Right cardiac atrium (tissue), 5 donors: ENCODE measurements at regions not wholly inside any gene's neighbourhood (a gene's known extent, or its start where the extent isn't known, plus 50 kb on each side); places are given as distances from the start of the nearest gene placed in this dataset.
A peak's percentile ranks its signal among the peaks of the same experiment; 100 is the strongest.

Experiments
- ATAC-seq, 2 donors: fragments of 200-7000 bp; cut with Tn5 transposase; one replicate each; pipeline versions ENCODE4 v1.8.0 to v1.9.1; 2020; ENCODE audit warnings: moderate library complexity in 2 of 2, mild to moderate bottlenecking in 1 of 2
- DNase-seq, 3 donors: peaks; one replicate each; pipeline ENCODE4 v3.0.0-alpha.2; 2020
- H3K27ac ChIP-seq: one replicate; pipeline ENCODE4 v1.5.1; 2013; ENCODE audit warnings: mild to moderate bottlenecking, low read length, control low read depth, moderate library complexity
- H3K27me3 ChIP-seq: one replicate; pipeline ENCODE4 v1.6.1; 2013; ENCODE audit not compliant: control insufficient read depth, insufficient read depth
- H3K4me1 ChIP-seq: one replicate; pipeline ENCODE4 v1.6.1; 2013; ENCODE audit warnings: low read length; ENCODE audit not compliant: control insufficient read depth, insufficient read depth
- H3K4me3 ChIP-seq: one replicate; pipeline ENCODE4 v1.5.1; 2013; ENCODE audit warnings: low read length, control low read depth
- H3K9me3 ChIP-seq: one replicate; pipeline ENCODE4 v1.6.1; 2013; ENCODE audit warnings: low read length; ENCODE audit not compliant: control insufficient read depth
- WGBS: extraction: QIAGEN DNeasy Blood & Tissue Kit; methylation state at CpG from one replicate; pipeline ENCODE4 v1.1.7; 2013; 5-methylcytosine and 5-hydroxymethylcytosine counted together
- intact Hi-C, 4 donors: fragments of 100-400 bp; cut with DNase I; formaldehyde crosslinking; loops; one replicate each; pipeline versions ENCODE4 v1.11.0 to v1.14.0; 2022 to 2023
- donor health status: healthy with polysubstance abuse.
- donor health status: DM: no; HTN: yes; CAD: no.
- donor health status: DM: no; HTN: no; CAD: no.
- donor health status: DM: no; HTN: yes; CAD: no; lungs with severe emphysema.
- donor health status: DM: yes; HTN: yes; CAD: no.

DNA sequence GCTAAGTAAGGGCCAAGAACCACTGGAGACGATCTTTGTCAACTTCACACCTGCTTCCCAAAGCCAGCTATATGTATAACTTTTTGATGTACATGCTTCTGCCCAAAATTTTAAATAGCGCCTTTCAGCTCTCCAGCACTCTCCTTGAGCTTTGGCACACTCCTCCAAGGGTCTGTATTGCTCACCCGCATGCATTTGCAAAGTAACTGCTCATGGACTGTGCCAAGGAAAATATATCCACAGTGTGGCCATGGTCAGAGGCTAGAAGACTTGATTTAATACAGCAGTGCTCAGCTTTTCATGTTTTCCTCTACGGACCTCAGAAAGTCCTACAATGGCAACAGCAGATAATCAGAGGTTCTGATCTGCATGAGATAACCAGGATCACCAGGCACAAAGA, 550.1 kb downstream of the SOX6 start:
- no peaks in the 10 kb centered on the region for H3K27me3 ChIP-seq
- H3K4me1 ChIP-seq: no peaks in the 10 kb centered on the region
- intact Hi-C loops: no loop called here
- ATAC-seq: no peak
- H3K27ac ChIP-seq: no peak overlapping the region
- 91% methylated on average over 4 of the region's 4 CpGs for WGBS
- no peak for DNase-seq
- no peaks in the 10 kb centered on the region for H3K9me3 ChIP-seq
- no peak overlapping the region for H3K4me3 ChIP-seq

DNA sequence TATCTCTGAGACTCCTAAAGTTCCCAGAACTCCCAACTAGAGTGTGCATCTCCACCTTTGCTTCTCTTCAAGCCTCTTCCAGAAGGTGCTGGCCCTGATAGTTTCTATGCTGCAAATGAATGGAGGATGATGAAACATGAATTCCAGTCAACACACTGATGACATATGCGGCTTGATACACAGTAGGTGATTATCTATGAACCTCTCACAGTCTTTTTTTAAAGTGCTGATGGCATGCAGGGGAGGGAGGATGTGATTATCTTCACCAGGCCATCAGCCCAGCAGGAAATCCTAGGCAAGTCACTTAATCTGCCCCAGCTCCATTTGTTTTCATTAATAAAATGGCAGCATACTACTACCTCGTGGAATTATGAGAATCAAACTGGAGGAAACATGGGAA, 548.5 kb downstream of the SOX6 start:
- H3K4me3 ChIP-seq: no peak overlapping the region
- H3K9me3 ChIP-seq: no peaks in the 10 kb centered on the region
- 51% methylated on average over 2 of the region's 2 CpGs for WGBS
- ATAC-seq (no peak), DNase-seq (no peak)
- intact Hi-C loops: no loop called here
- H3K27me3 ChIP-seq: no peaks in the 10 kb centered on the region
- H3K27ac ChIP-seq: no peak overlapping the region
- no peaks in the 10 kb centered on the region for H3K4me1 ChIP-seq

DNA sequence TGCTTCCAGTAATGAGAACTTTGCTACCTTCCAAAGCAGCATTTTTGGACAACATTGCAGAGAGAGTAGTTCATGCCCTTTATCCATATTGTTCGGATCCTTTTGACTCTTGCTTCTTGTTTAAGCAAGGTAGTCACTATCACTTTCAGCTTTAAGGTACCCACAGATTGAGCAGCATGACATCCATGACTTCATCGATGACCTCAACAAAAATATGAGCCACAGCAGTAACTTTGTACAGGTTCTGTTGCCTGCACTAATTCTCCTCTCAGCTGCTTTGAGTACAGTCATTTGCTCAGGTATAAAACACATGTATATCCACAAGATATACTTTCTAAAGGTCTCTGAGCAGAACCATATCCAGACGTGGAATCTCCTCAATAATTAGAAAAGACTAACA, 546.3 kb downstream of the SOX6 start:
- Histone ChIP-seq H3K27ac (no peak overlapping the region), H3K4me1 (no peaks in the 10 kb centered on the region), H3K27me3 (no peaks in the 10 kb centered on the region), H3K4me3 (no peak overlapping the region), H3K9me3 (no peaks in the 10 kb centered on the region)
- intact Hi-C loops: loop anchor here in 1 of 4 donors (10.0 kb wide), 1 partner anchor 155 kb away; no protein-coding TSS in a partner anchor
- WGBS: 89% methylated on average over 3 of the region's 3 CpGs
- no peak for ATAC-seq
- DNase-seq: no peak

DNA sequence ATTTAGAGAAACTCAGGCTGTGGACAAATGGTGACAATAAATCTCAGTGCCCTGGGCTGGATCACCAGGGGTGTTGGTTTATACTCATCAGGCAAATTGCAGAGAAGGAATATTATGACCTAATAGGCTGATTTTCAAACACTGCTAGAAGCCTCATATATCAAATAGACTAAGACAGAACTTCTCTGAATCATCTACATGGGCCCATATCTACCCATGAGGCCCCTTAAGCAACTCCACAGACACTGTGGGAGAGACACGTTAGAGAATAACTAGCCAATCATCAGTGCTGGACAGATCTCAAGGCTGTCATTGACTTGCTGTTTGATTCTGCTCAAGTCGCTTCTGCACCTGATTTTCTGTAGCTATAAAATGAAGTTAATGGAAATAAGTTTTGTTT, 545.8 kb downstream of the SOX6 start:
- DNase-seq (no peak), ATAC-seq (no peak)
- Histone ChIP-seq H3K27me3 (no peaks in the 10 kb centered on the region), H3K27ac (no peak overlapping the region), H3K4me3 (no peak overlapping the region), H3K4me1 (peaks cover 1% of the 10 kb centered on the region), H3K9me3 (no peaks in the 10 kb centered on the region)
- intact Hi-C loops: loop anchor here in 1 of 4 donors (10.0 kb wide), 1 partner anchor 156 kb away; no protein-coding TSS in a partner anchor
- 61% methylated on average over 2 of the region's 2 CpGs for WGBS

DNA sequence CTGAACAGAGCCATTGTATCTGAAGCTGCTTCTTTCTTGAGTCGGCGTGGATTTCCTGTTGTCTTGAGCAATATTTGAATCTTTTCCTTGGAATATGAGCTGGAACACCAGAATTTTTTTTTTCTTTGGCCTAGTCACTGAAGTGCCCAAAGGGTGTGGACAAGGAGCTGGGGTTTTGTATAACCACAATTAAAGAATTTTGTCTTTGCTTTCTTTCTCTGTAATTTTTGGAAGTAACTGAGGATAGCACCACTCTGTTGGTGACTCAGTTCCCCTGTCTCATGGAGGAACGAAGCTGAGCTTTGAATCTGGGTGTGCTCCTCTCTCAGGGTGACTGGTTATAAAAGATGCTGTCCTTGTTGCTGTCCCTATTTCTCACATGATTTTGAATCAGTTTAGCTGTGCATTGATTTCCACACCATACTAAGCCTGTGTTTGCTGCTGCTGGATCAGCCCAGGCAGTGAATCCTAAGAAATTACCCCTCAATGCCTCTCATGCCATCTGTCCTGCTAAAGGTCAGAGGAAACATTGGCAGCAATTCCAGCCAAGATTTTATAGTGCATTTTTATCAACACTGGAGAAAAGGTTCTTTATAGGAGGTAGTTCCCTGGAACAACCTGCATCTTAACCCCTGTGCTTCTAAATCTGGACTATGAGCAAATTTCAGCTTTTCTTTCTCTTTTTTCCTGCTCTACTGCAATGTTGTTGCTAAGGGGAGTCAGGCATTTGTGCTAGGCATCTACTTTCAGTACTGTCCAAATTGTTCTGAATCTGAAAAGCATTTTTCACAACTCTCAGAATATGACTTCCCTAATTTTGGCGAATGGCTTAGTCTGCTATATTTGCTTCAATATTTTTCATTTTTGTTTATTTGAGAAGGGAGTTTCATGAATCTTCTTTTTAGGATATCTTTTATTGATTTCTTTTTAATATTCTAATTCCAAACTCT, 540.8 kb downstream of the SOX6 start:
- Histone ChIP-seq H3K27ac (no peak overlapping the region), H3K4me1 (peaks cover 9% of the 10 kb centered on the region), H3K27me3 (no peaks in the 10 kb centered on the region), H3K4me3 (no peak overlapping the region), H3K9me3 (no peaks in the 10 kb centered on the region)
- intact Hi-C loops: loop anchor here in 2 of 4 donors (5.0 to 10.0 kb wide), 2 partner anchors 161 to 163 kb away; no protein-coding TSS in a partner anchor
- 56% methylated on average over 4 of the region's 4 CpGs for WGBS
- DNase-seq (no peak), ATAC-seq (peak in 1 of 2 donors; percentile 22)

DNA sequence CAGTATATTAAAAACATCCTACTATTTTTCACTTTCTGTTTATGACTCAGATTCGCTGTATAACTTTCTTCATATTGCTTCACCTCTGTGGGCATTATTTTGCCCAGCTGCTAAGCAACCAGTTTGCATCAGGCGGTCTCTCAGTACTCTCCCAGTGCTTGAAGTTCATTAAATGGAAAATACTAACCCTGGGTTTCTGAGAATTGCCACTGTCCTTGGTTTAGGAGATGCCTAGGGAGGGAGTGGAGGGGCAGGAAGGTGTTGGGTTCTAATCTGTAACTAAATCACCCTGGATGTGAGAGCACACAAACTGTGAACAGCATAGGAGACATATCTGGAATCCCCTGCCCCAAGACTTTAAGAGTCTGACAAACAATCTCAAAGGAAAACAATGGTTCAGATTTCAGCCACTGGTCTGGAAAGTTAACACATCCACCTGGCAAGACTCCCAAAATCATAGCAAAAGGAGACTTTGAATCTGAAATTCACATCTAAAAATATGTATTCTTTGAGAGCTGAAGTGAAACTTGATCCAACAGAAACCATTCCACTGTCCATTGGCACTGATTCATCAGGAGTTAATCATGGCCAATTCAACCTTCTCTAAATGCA, 540.0 kb downstream of the SOX6 start:
- H3K9me3 ChIP-seq: no peaks in the 10 kb centered on the region
- WGBS: 56% methylated on average over 2 of the region's 2 CpGs
- no peak overlapping the region for H3K4me3 ChIP-seq
- DNase-seq: peak in 1 of 3 donors; percentile 18
- ATAC-seq: peak; percentile 61 to 67
- peaks cover 9% of the 10 kb centered on the region for H3K4me1 ChIP-seq
- H3K27ac ChIP-seq: peak overlapping the region; percentile 80
- intact Hi-C loops: loop anchor here in 2 of 4 donors (5.0 to 10.0 kb wide), 2 partner anchors 162 to 164 kb away; no protein-coding TSS in a partner anchor
- no peaks in the 10 kb centered on the region for H3K27me3 ChIP-seq

DNA sequence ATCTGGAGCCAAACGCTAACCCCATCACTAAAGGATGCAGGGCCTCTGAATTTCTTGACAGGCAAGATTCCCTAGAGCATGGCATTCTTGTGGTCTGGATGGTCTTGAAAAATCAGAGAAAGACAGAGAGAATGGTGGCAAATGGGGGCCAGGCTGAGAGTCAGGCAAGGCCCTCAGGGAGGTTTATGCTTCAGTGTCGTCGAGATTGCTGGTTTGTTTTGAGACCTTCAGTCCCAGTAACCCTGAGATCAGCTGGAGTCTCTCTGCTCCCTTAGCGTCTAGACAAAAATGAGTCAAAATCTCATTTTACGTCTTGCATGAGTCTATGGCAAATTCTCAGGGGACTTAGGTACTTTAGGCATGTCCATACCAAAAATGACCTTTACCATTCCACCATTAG, 539.3 kb downstream of the SOX6 start:
- no peak for DNase-seq
- no peak for ATAC-seq
- 80% methylated on average over 5 of the region's 5 CpGs for WGBS
- intact Hi-C loops: loop anchor here in 2 of 4 donors (5.0 to 10.0 kb wide), 2 partner anchors 162 to 165 kb away; no protein-coding TSS in a partner anchor
- no peak overlapping the region for H3K27ac ChIP-seq
- H3K9me3 ChIP-seq: no peaks in the 10 kb centered on the region
- H3K27me3 ChIP-seq: no peaks in the 10 kb centered on the region
- H3K4me3 ChIP-seq: no peak overlapping the region
- peaks cover 9% of the 10 kb centered on the region for H3K4me1 ChIP-seq

DNA sequence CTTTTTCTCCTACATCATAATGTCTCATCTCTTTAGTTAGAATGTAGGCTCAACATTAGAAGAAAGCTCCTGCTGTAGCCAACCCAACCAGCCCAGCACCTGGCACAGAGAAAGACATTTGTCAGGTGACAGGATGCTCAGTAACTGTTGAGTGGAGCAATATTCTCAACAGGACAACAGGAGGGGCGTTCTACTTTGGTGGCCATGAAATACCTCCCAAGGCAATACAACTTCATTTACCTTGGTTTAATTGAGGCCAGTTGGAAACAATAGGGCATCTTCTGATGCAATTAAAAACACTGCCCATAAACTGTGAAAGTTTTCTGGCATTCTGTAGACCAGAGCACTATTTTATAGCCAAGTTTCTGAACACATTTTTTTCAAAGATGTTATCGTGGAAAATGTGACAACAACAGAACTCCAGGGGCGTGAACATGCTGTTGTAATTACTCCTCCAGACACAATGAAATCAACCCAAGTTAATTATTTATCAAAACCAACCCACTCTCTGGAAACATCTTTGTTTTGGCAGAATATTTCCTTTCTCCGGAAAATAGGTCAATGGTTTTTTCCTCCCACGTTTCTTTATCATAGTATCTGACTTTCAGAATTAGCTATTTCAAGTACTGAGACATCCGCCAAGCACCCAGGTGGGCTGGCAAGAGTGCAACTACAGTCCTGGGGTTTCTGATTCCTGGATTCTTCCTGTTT, 538.1 kb downstream of the SOX6 start:
- DNase-seq (no peak), ATAC-seq (peak in 1 of 2 donors; percentile 16)
- WGBS: 37% methylated on average over 6 of the region's 6 CpGs
- Histone ChIP-seq H3K27ac (no peak overlapping the region), H3K4me1 (peaks cover 9% of the 10 kb centered on the region), H3K9me3 (no peaks in the 10 kb centered on the region), H3K27me3 (no peaks in the 10 kb centered on the region), H3K4me3 (no peak overlapping the region)
- intact Hi-C loops: loop anchor here in 2 of 4 donors (5.0 to 10.0 kb wide), 2 partner anchors 163 to 166 kb away; no protein-coding TSS in a partner anchor

DNA sequence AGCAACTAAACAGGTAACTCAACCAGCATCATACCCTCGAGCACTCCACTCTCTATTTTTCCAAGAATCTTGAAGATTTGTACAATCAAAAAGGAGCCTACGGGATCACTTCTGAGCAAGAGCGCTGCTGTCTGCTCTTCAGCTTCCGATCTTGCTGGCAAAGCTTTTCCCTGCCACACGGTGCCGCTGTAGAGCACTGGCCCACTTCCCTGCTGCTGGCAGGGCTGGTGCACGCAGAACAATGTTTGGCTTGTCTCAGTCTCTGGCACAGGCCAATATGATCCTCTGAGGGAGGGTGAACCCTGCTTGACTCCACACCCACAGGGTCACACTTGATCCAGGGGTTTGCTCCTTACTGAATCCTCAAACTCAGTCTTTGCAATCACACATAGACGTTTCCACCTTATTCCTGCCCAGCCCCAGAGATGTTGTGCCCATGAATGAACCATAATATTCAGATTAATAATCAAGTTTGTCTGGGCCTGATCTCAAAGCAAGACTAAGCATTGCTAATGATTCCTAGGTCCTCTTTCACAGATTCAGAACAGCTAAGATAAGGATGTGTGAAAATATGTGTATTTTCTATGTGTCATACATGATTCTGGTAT, 536.6 kb downstream of the SOX6 start:
- Histone ChIP-seq H3K9me3 (no peaks in the 10 kb centered on the region), H3K4me1 (peaks cover 9% of the 10 kb centered on the region), H3K4me3 (no peak overlapping the region), H3K27me3 (no peaks in the 10 kb centered on the region), H3K27ac (no peak overlapping the region)
- ATAC-seq (peak; percentile 93 to 94), DNase-seq (peak; percentile 78 to 92 (median 88))
- WGBS: 29% methylated on average over 8 of the region's 8 CpGs
- intact Hi-C loops: loop anchor here in 3 of 4 donors (5.0 to 10.0 kb wide), 4 partner anchors 165 to 785 kb away; no protein-coding TSS in a partner anchor

DNA sequence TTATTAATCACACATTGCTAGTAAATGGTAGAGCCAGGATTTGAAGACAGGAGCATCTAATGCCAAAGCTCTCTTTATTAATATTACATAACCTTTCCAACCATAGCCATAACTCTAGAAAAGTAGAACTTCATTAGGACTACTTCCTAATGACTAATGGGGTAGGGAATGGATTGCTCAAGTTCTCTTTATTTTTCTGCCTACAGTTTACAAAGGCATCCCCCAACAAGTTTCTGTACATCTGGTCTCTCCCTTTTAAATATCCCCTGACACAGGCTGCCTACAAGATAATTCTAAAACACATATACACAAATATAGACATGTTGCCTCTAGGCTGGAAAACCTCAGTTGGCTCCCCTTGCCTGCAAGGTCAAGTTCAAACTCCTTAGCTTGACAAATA, 534.9 kb downstream of the SOX6 start:
- peaks cover 7% of the 10 kb centered on the region for H3K4me1 ChIP-seq
- no peaks in the 10 kb centered on the region for H3K9me3 ChIP-seq
- DNase-seq: no peak
- no peaks in the 10 kb centered on the region for H3K27me3 ChIP-seq
- no peak for ATAC-seq
- intact Hi-C loops: loop anchor here in 2 of 4 donors (10.0 kb wide), 2 partner anchors 163 to 783 kb away; no protein-coding TSS in a partner anchor
- no peak overlapping the region for H3K27ac ChIP-seq
- no peak overlapping the region for H3K4me3 ChIP-seq
